ENCODE measurements at regions not wholly inside any gene's neighbourhood (a gene's known extent, or its start where the extent isn't known, plus 50 kb on each side); places are given as distances from the start of the nearest gene placed in this dataset.

GRCh38 chr2:228648541-228648940, 467.1 kb upstream of the SPHKAP start:
- TF ChIP-seq CTCF (IDR thresholded peaks at IDR 0.05) (no peak), POLR2A (IDR thresholded peaks at IDR 0.05) (no peak), POLR2AphosphoS5 (IDR thresholded peaks at IDR 0.05) (no peak)
